Stomach (tissue), 4 donors: ENCODE measurements at regions not wholly inside any gene's neighbourhood (a gene's known extent, or its start where the extent isn't known, plus 50 kb on each side); places are given as distances from the start of the nearest gene placed in this dataset.

ENCODE experiments used
- CTCF ChIP-seq, 7 experiments: fragments of 450-650 bp in 4 of 7; fragments of 200-600 bp in 3 of 7; sonication (generic) in 3 of 7; IDR thresholded peaks; one replicate each; pipeline ENCODE4 v1.5.1; 2016 to 2019; ENCODE audit warnings: antibody characterized with exemption in 7 of 7, control low read depth in 2 of 7, mild to moderate bottlenecking in 1 of 7
- POLR2A ChIP-seq, 4 donors: fragments of 450-650 bp; IDR thresholded peaks; one replicate each; pipeline ENCODE4 v1.6.1; 2016; ENCODE audit warnings: antibody characterized with exemption in 4 of 4, control low read depth in 2 of 4, mild to moderate bottlenecking in 1 of 4, moderate library complexity in 1 of 4

- TF ChIP-seq CTCF (IDR thresholded peaks at IDR 0.05) (no peak), POLR2A (IDR thresholded peaks at IDR 0.05) (no peak)
Measured at GRCh38 chr12:74896186-74896585, 313.5 kb downstream of the KCNC2 start.
